ENCODE measurements at regions not wholly inside any gene's neighbourhood (a gene's known extent, or its start where the extent isn't known, plus 50 kb on each side); places are given as distances from the start of the nearest gene placed in this dataset.

DNA sequence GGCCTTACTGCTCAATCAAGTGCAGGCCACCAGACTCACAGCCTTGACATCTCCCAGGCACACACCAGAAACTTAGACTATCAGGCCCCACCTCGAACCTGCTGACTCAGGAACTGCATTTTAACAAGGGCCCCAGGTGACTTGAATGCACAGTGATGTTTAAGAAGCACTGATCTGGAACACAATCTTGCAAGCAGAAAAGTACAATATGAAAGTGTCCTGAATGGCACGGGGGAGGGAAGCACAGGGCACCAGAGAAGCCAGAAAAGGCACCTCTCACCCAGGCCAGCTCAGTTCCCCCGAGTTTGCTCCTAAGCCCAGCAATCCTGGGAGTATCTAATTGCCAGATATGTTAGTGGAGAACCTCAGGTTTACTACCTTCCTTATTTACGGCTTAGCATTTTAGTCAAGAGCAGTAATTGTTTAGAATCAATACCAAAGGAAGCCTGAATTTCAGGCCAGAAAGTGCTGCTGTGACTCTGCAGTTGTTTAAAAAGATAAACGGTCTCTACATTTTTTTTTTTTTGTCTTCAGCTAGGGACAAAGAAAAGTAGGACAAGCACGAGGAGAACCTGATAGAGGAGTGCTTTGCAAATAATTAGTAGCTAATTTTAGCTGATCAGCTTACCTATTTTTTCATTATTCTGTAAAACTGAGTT lies 50.9 kb upstream of the CDC42BPA start:
- TF ChIP-seq, protein P1, sequence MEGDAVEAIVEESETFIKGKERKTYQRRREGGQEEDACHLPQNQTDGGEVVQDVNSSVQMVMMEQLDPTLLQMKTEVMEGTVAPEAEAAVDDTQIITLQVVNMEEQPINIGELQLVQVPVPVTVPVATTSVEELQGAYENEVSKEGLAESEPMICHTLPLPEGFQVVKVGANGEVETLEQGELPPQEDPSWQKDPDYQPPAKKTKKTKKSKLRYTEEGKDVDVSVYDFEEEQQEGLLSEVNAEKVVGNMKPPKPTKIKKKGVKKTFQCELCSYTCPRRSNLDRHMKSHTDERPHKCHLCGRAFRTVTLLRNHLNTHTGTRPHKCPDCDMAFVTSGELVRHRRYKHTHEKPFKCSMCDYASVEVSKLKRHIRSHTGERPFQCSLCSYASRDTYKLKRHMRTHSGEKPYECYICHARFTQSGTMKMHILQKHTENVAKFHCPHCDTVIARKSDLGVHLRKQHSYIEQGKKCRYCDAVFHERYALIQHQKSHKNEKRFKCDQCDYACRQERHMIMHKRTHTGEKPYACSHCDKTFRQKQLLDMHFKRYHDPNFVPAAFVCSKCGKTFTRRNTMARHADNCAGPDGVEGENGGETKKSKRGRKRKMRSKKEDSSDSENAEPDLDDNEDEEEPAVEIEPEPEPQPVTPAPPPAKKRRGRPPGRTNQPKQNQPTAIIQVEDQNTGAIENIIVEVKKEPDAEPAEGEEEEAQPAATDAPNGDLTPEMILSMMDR (IDR thresholded peaks at IDR 0.05) = no peak
- TF ChIP-seq POLR2A (IDR thresholded peaks at IDR 0.05) = no peak

Measured in heart left ventricle (tissue), 13 donors.